ENCODE measurements at regions not wholly inside any gene's neighbourhood (a gene's known extent, or its start where the extent isn't known, plus 50 kb on each side); places are given as distances from the start of the nearest gene placed in this dataset.

DNA sequence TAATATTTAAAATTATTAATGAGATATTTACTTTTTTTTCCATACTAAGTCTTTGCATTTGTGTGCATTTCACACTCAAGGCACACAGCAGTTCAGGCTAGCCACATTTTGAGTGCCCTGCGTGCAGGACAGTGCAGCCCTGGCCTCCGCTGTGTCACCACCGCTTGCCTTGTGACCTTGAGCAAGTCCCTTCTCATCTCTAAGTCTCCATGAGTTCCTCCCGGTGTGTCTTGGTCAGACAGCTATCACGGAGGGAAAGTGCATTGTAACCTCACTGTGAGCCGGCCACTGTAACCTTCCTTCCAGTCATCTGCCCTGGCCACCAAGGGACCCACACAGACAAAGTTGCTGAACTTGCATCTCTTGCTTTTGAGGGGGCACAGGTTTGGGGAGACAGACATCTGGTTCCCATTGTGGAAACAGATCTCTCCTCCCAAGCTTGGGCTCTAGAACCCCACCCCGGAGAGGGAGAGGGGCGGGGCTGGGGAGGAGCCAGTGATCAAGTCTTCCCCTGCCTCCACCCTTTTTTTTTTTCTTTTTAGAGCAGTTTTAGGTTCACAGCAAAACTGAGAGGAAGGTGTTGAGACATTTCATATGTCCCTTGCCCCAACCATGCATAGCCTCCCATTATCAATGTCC is 96.8 kb downstream of the C9orf50 start:
- TF ChIP-seq, protein P1, sequence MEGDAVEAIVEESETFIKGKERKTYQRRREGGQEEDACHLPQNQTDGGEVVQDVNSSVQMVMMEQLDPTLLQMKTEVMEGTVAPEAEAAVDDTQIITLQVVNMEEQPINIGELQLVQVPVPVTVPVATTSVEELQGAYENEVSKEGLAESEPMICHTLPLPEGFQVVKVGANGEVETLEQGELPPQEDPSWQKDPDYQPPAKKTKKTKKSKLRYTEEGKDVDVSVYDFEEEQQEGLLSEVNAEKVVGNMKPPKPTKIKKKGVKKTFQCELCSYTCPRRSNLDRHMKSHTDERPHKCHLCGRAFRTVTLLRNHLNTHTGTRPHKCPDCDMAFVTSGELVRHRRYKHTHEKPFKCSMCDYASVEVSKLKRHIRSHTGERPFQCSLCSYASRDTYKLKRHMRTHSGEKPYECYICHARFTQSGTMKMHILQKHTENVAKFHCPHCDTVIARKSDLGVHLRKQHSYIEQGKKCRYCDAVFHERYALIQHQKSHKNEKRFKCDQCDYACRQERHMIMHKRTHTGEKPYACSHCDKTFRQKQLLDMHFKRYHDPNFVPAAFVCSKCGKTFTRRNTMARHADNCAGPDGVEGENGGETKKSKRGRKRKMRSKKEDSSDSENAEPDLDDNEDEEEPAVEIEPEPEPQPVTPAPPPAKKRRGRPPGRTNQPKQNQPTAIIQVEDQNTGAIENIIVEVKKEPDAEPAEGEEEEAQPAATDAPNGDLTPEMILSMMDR (IDR thresholded peaks at IDR 0.05 in 4 of 5, conservative IDR thresholded peaks at IDR 0.05 in 1 of 5) = no peak
- TF ChIP-seq POLR2A (IDR thresholded peaks at IDR 0.05) = no peak
